SK-N-SH (cell line): ENCODE measurements at regions not wholly inside any gene's neighbourhood (a gene's known extent, or its start where the extent isn't known, plus 50 kb on each side); places are given as distances from the start of the nearest gene placed in this dataset.

Source experiments
- CTCF ChIA-PET: fragments of 300-600, 350-600 bp; formaldehyde crosslinking; extraction: SDS; loops from one replicate; lab custom pipeline; 2021; lab: Yijun Ruan, JAX
- POLR2A ChIA-PET: fragments of 350-600 bp; sonication (Branson Sonifier 250); formaldehyde crosslinking; extraction: SDS; loops from one replicate; lab custom pipeline; 2020; ENCODE audit warnings: antibody characterized with exemption, inconsistent platforms; lab: Yijun Ruan, JAX
- DNase-seq: peaks from one replicate; pipeline ENCODE4 v3.0.0; 2012
- H2AFZ ChIP-seq: fragments of 200-600 bp; sonication (generic); 2 replicates; pipeline ENCODE4 v1.8.1; 2016; ENCODE audit warnings: antibody characterized with exemption, mild to moderate bottlenecking, low read depth
- H3F3A ChIP-seq: fragments of 200-600 bp; sonication (generic); replicated peaks from 2 replicates; pipeline ENCODE3; 2016; ENCODE audit warnings: antibody characterized with exemption, mild to moderate bottlenecking; ENCODE audit not compliant: insufficient read depth
- H3K27ac ChIP-seq, 2 experiments: fragments of 200-500 bp in 1 of 2; fragments of 200-600 bp in 1 of 2; sonication (Bioruptor generic) in 1 of 2; sonication (generic), shearing (Covaris generic) in 1 of 2; 2 replicates each; pipeline versions ENCODE4 v1.5.1 to v1.6.1; 2014 to 2016; ENCODE audit warnings: low read depth in 2 of 2, inconsistent platforms in 1 of 2, low read length in 1 of 2, mild to moderate bottlenecking in 1 of 2, mixed read lengths in 1 of 2
- H3K27me3 ChIP-seq: fragments of 200-600 bp; sonication (generic), shearing (Covaris generic); 2 replicates; pipeline ENCODE4 v1.6.1; 2016; ENCODE audit warnings: mixed run types; ENCODE audit not compliant: insufficient read depth
- H3K36me3 ChIP-seq, 2 experiments: fragments of 200-500 bp in 1 of 2; fragments of 200-600 bp in 1 of 2; sonication (Bioruptor generic) in 1 of 2; sonication (generic) in 1 of 2; replicated peaks in 1 of 2; 2 replicates each; pipeline versions ENCODE3 to v1.5.1; 2014 to 2016; ENCODE audit warnings: low read length in 1 of 2, mild to moderate bottlenecking in 1 of 2; ENCODE audit not compliant: insufficient read depth in 2 of 2, control insufficient read depth in 1 of 2
- H3K4me1 ChIP-seq, 2 experiments: fragments of 200-500 bp in 1 of 2; fragments of 200-600 bp in 1 of 2; sonication (Bioruptor generic) in 1 of 2; sonication (generic), shearing (Covaris generic) in 1 of 2; 2 replicates each; pipeline versions ENCODE4 v1.5.1 to v1.6.1; 2014 to 2016; ENCODE audit warnings: low read depth in 1 of 2, low read length in 1 of 2, mixed run types in 1 of 2; ENCODE audit not compliant: insufficient read depth in 2 of 2, control insufficient read depth in 1 of 2
- H3K4me2 ChIP-seq: fragments of 200-600 bp; sonication (generic), shearing (Covaris generic); 2 replicates; pipeline ENCODE4 v1.6.1; 2017; ENCODE audit warnings: mixed run types
- H3K4me3 ChIP-seq, 2 experiments: fragments of 200-500 bp in 1 of 2; fragments of 200-600 bp in 1 of 2; sonication (Bioruptor generic) in 1 of 2; sonication (generic), shearing (Covaris generic) in 1 of 2; 2 replicates each; pipeline versions ENCODE4 v1.5.1 to v1.8.1; 2014 to 2016; ENCODE audit warnings: low read depth in 2 of 2, inconsistent platforms in 1 of 2, low read length in 1 of 2, mild to moderate bottlenecking in 1 of 2, mixed read lengths in 1 of 2, moderate library complexity in 1 of 2
- H3K79me2 ChIP-seq: fragments of 200-600 bp; sonication (generic); 2 replicates; pipeline ENCODE4 v1.8.1; 2017; ENCODE audit warnings: mild to moderate bottlenecking; ENCODE audit not compliant: insufficient read depth
- H3K9ac ChIP-seq: fragments of 200-600 bp; sonication (generic); 2 replicates; pipeline ENCODE4 v1.6.1; 2017; ENCODE audit warnings: mixed run types
- H3K9me2 ChIP-seq: fragments of 200-600 bp; sonication (generic); 2 replicates; pipeline ENCODE4 v1.6.1; 2017; ENCODE audit warnings: mixed run types
- H3K9me3 ChIP-seq: fragments of 200-600 bp; sonication (generic); 2 replicates; pipeline ENCODE4 v1.6.1; 2017; ENCODE audit warnings: mixed run types, mild to moderate bottlenecking, moderate library complexity
- H4K20me1 ChIP-seq: fragments of 200-600 bp; sonication (generic); 2 replicates; pipeline ENCODE4 v1.6.1; 2017; ENCODE audit warnings: mild to moderate bottlenecking, mixed run types; ENCODE audit not compliant: insufficient read depth
- CTCF ChIP-seq: fragments of 200-600 bp; sonication (generic); IDR thresholded peaks from 2 replicates; pipeline ENCODE4 v1.6.1; 2017; ENCODE audit warnings: antibody characterized with exemption, mild to moderate bottlenecking, moderate library complexity
- FOXM1 ChIP-seq: IDR thresholded peaks from 2 replicates; pipeline ENCODE4 v1.4.0; 2012; ENCODE audit warnings: low read depth, mild to moderate bottlenecking
- GATA2 ChIP-seq: sonication (generic); formaldehyde crosslinking; IDR thresholded peaks from 2 replicates; pipeline ENCODE4 v1.5.0; 2020; ENCODE audit warnings: mild to moderate bottlenecking, missing genetic modification reagents
- JUND ChIP-seq: IDR thresholded peaks from 2 replicates; pipeline ENCODE4 v1.4.0; 2012
- MEF2A ChIP-seq: IDR thresholded peaks from 2 replicates; pipeline ENCODE4 v1.4.0; 2012; ENCODE audit warnings: low read depth, borderline replicate concordance
- NFIC ChIP-seq: IDR thresholded peaks from 2 replicates; pipeline ENCODE4 v1.4.0; 2012; ENCODE audit warnings: borderline replicate concordance
- NRF1 ChIP-seq: IDR thresholded peaks from 2 replicates; pipeline ENCODE4 v1.6.1; 2012; ENCODE audit warnings: low read depth, mild to moderate bottlenecking, low read length
- REST ChIP-seq: IDR thresholded peaks from 2 replicates; pipeline ENCODE4 v1.6.1; 2012; ENCODE audit warnings: mild to moderate bottlenecking, low read depth, low read length, moderate library complexity
- RXRA ChIP-seq: IDR thresholded peaks from 2 replicates; pipeline ENCODE4 v1.4.0; 2012; ENCODE audit warnings: low read depth, mild to moderate bottlenecking, borderline replicate concordance
- SIN3A ChIP-seq: IDR thresholded peaks from 2 replicates; pipeline ENCODE4 v1.6.1; 2012; ENCODE audit warnings: low read depth, mild to moderate bottlenecking, low read length, moderate library complexity, borderline replicate concordance
- SMC3 ChIP-seq: IDR thresholded peaks from 2 replicates; pipeline ENCODE4 v1.6.1; 2012; ENCODE audit warnings: low read depth, low read length, improper control_type of control experiment
- TCF12 ChIP-seq: IDR thresholded peaks from 2 replicates; pipeline ENCODE4 v1.4.0; 2012
- USF1 ChIP-seq: IDR thresholded peaks from 2 replicates; pipeline ENCODE4 v1.4.0; 2012; ENCODE audit warnings: low read depth, borderline replicate concordance
- USF2 ChIP-seq: fragments of 150-350 bp; IDR thresholded peaks from 2 replicates; pipeline ENCODE4 v1.6.1; 2017; ENCODE audit warnings: antibody characterized with exemption, low read length, low read depth, borderline replicate concordance
- WGBS: methylation state at CpG from one replicate; pipeline ENCODE4 v1.1.6; 2017; ENCODE audit warnings: low lambda C conversion rate; 5-methylcytosine and 5-hydroxymethylcytosine counted together

GRCh38 chr14:55942076-55942654 is 176.0 kb upstream of the PELI2 start:
- H3K27me3 ChIP-seq, result no peaks in the 10 kb centered on the region; the same call in 1 of the 2 replicates
- no peaks in the 10 kb centered on the region for H3K79me2 ChIP-seq
- H3K9me2 ChIP-seq, result no peaks in the 10 kb centered on the region
- POLR2A ChIA-PET, result no interaction called here
- no peak overlapping the region for H2AFZ ChIP-seq
- no peaks in the 10 kb centered on the region for H4K20me1 ChIP-seq
- WGBS, result 37% methylated on average over 4 of the region's 4 CpGs
- H3K9me3 ChIP-seq, result no peaks in the 10 kb centered on the region
- CTCF ChIA-PET, result no interaction called here
- H3K9ac ChIP-seq, result no peak overlapping the region
- H3K4me2 ChIP-seq, result no peak overlapping the region
- no peaks in the 10 kb centered on the region for H3F3A ChIP-seq
- H3K4me3 ChIP-seq, result no peak overlapping the region
- no peak for DNase-seq
- no peaks in the 10 kb centered on the region for H3K36me3 ChIP-seq
- no peak for TF ChIP-seq NFIC
- TF ChIP-seq, all 33 proteins: peak for 0
- no peak overlapping the region for H3K27ac ChIP-seq
- H3K4me1 ChIP-seq, result no peaks in the 10 kb centered on the region

GRCh38 chr14:55942826-55943225 is 175.4 kb upstream of the PELI2 start:
- H3K9me2 ChIP-seq, result no peaks in the 10 kb centered on the region
- no peak for DNase-seq
- H4K20me1 ChIP-seq, result no peaks in the 10 kb centered on the region
- no peaks in the 10 kb centered on the region for H3F3A ChIP-seq
- ChIA-PET POLR2A (no interaction called here), CTCF (no interaction called here)
- no peak overlapping the region for H3K4me3 ChIP-seq
- H3K9me3 ChIP-seq, result no peaks in the 10 kb centered on the region
- no peaks in the 10 kb centered on the region for H3K4me1 ChIP-seq
- WGBS, result 46% methylated on average over 1 of the region's 1 CpG
- TF ChIP-seq NRF1, result no peak
- no peak for TF ChIP-seq TCF12
- TF ChIP-seq USF1, result no peak
- no peaks in the 10 kb centered on the region; the same call in 1 of the 2 replicates for H3K27me3 ChIP-seq
- no peak overlapping the region for H3K4me2 ChIP-seq
- H3K79me2 ChIP-seq, result no peaks in the 10 kb centered on the region
- H3K9ac ChIP-seq, result no peak overlapping the region
- no peak overlapping the region for H2AFZ ChIP-seq
- H3K27ac ChIP-seq, result no peak overlapping the region
- no peaks in the 10 kb centered on the region for H3K36me3 ChIP-seq

GRCh38 chr14:55944757-55945156 is 173.5 kb upstream of the PELI2 start:
- Histone ChIP-seq H3K36me3 (no peaks in the 10 kb centered on the region), H3K4me1 (no peaks in the 10 kb centered on the region), H3K27ac (no peak overlapping the region), H3K79me2 (no peaks in the 10 kb centered on the region), H3F3A (no peaks in the 10 kb centered on the region), H3K9me2 (no peaks in the 10 kb centered on the region), H3K9ac (no peak overlapping the region), H3K4me3 (no peak overlapping the region), H3K4me2 (no peak overlapping the region), H2AFZ (no peak overlapping the region), H3K9me3 (no peaks in the 10 kb centered on the region), H4K20me1 (no peaks in the 10 kb centered on the region), H3K27me3 (no peaks in the 10 kb centered on the region; the same call in 1 of the 2 replicates)
- CTCF ChIA-PET, result no interaction called here
- no peak for DNase-seq
- POLR2A ChIA-PET, result no interaction called here
- 11% methylated on average over 3 of the region's 3 CpGs for WGBS
- TF ChIP-seq JUND (no peak), USF2 (no peak), MEF2A (no peak), SMC3 (no peak), USF1 (no peak), REST (no peak), SIN3A (no peak), CTCF (no peak), GATA2 (no peak), RXRA (no peak), FOXM1 (no peak)
